GM03348 (cell line): ENCODE measurements at regions not wholly inside any gene's neighbourhood (a gene's known extent, or its start where the extent isn't known, plus 50 kb on each side); places are given as distances from the start of the nearest gene placed in this dataset.
A peak's percentile ranks its signal among the peaks of the same experiment; 100 is the strongest.
"Not testable (repeated sequence)": the region's sequence is repeated elsewhere in the genome, so short reads cannot be mapped to it uniquely, and the experiment has no call there.

Source experiments
- DNase-seq: peaks from one replicate; pipeline ENCODE4 v3.0.0; 2012; ENCODE audit warnings: low spot score

DNA sequence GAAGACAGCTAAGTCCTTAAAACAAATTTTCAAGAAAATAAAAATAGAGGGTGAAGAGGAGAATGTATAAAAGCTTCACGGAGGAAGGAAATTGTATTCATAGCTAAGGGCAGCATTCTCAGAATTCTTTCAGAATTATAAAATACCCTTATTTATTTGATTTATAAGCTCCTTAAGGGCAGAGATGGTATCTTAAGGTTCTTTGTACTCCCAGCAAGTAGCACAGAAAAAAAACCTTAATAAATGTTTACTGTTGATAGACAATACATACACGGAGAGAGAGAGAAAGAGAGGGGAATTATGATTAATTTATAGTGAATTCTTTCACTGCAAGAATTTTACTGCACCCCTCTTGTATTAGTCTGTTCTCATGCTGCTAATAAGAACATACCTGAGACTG is 375.6 kb upstream of the CCDC54 start:
- no peak for DNase-seq

GRCh38 chr3:107005352-107005751 is 371.9 kb upstream of the CCDC54 start:
- DNase-seq, result not testable (repeated sequence)

DNA sequence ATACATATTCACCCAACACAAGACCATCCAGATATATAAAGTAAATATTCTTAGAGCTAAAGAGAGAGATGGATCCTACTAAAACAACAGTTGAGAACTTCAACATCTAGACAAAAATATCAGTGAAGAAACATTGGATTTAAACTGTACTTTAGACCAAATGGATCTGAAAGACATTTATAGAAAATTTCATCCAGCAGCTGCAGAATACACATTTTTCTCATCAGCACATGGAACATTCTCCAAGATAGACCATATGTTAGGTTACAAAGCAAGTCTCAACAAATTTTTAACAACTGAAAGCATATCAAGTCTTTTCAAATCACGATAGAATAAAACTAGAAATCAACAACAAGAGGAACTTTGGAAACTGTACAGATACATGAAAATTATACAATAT is 369.0 kb upstream of the CCDC54 start:
- no peak for DNase-seq

DNA sequence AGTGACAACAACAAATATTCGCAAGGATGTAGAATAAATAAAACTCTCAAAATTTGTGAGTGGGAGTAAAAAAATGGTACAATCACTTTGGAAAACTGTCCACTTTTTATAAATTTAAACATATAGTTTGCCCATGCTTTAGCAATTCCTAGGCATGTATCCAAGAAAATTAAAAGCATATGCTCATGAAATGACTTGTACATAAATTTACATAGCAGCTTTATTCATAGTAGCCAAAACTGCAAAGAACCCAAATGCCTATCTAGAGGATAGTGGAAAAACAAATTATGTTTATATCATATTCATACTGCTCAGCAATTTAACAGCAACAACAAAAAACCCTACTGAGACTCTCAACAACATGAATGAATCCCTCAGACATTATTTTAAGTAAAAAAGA is 363.6 kb upstream of the CCDC54 start:
- DNase-seq, result no peak

- DNase-seq, result peak; percentile 24
Observed at GRCh38 chr3:107024551-107025026, 352.6 kb upstream of the CCDC54 start.

GRCh38 chr3:107025961-107026360 is 351.3 kb upstream of the CCDC54 start:
- DNase-seq, result no peak

GRCh38 chr3:107028086-107028485 is 349.2 kb upstream of the CCDC54 start:
- no peak for DNase-seq

GRCh38 chr3:107028626-107029025 is 348.6 kb upstream of the CCDC54 start:
- DNase-seq, result no peak

DNA sequence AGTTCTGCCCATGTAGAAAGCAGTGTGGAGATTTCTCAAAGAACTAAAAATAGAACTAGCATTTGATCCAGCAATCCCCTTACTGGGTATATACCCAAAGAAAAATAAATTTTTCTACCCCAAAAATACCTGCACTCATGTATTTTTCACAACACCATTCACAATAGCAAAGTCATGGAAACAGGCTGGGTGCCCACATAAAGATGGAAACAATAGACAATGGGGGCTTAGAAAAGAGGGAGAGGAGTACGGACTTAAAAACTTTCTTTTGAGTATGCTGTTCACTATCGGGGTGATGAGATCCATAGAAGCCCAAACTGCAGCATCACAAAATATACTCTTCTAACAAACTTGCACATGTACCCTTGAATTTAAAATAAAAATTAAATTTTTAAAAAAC is 345.1 kb upstream of the CCDC54 start:
- DNase-seq, result no peak

DNA sequence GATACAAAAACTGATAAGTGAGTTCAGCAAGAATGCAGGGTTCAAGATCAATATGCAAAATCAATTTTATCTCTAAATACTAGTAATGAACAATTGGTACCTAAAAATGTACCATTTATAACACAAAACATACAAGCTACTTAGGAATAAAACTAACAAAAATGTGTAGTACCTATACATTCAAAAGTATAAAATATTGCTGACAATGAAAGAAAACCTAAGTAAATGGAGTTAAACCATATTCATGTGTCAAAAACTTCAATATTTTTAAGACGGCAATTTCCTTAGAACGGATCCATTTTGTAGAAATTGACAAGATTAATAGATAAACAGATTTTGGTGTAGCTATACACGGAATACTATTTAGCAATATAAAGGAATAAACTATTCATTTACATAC is 343.1 kb upstream of the CCDC54 start:
- no peak for DNase-seq

GRCh38 chr3:107035176-107035575 is 342.1 kb upstream of the CCDC54 start:
- DNase-seq, result no peak

DNA sequence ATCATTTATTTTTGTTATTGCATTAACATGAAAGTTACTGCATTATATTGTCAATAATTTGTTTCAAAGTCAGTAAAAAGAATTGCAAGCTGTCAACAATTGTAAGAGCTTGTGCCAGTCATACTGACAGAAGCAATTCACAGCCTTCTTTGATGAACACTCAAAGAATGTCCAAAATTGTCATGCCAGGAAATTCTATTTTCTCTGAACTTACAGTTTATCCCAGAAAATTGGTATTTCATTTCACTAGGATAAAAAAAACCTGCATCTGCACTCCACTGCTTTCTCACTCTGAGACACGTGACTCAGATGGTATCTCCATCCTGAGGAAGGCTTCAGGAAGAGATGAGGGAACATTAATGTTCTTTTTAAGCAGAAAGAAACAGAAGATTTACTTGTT is 332.6 kb upstream of the CCDC54 start:
- DNase-seq, result no peak

- no peak for DNase-seq
Observed at GRCh38 chr3:107045791-107046190, 331.4 kb upstream of the CCDC54 start.

GRCh38 chr3:107055181-107055942 is 321.9 kb upstream of the CCDC54 start:
- DNase-seq, result no peak

DNA sequence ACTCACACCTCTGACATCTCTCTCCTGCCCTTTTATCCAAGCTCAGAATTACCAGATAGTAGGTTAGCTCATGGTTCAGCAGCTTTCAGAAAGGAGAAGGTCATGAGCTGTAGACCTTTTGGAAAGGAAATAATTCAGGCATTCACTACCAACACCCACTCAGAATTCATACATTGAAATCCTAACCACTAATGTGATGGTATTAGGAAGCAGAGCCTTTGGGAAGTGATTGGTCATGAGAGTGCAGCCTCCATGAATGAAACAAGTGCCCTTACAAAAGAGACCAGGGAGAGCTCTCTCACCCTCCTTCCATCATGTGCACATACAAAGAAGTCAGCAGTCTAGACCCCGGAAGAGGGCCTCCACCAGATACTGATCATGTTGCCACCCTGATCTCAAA is 315.8 kb upstream of the CCDC54 start:
- DNase-seq, result no peak

GRCh38 chr3:107062310-107062709 is 314.9 kb upstream of the CCDC54 start:
- DNase-seq, result no peak

DNA sequence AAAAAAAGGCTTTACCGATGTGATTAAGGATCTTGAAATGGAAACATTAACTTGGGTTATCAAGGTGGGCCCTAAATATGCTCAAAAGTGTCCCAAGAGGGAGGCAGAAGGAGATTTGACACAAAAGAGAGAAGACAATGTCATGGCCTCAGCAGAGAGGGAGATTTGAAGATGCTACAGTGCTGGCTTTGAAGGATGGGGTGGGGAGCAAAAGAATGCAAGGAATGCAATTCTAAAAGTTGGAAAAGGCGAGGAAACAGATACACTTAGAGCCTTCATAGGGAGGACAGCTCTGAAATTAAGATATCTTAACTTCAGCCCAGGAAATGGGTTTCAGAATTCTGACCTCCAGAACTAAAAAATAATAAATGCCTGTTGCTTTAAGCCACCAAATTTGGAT is 314.5 kb upstream of the CCDC54 start:
- DNase-seq, result peak; percentile 34

- DNase-seq, result no peak
Observed at GRCh38 chr3:107063351-107063750, 313.9 kb upstream of the CCDC54 start.

DNA sequence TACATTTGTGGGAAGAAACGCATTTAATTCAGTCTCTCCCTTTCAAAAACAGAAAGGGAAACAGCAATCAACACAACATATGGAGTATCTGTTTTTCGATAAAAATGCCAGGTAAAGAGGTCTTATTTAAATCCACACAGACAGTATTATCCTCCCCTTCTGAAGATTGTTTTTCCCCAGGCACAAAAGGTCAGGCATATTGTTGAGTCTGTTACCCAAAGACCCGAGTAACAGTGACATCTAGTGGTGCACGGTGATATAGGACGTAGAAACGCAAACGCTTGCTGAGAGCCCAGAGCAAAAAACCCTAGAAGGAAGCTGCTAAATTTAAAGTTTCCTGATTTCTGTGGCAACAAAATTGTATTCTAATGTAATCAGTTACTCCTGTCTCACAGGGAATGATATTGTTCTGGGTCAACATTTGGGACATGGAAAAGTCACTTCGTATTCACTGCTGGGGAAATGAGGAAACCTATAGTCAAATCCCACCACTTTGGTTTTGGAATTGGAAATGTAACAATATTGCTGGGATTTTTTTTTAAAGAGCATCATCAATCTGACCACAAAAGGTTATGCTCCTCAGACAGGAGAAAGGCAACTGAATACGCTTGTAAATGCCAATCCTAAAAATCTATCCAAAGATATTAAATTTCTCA is 312.7 kb upstream of the CCDC54 start:
- DNase-seq, result peak; percentile 74

GRCh38 chr3:107065094-107065861 is 312.0 kb upstream of the CCDC54 start:
- no peak for DNase-seq

- DNase-seq, result no peak
Observed at GRCh38 chr3:107067421-107067820, 309.8 kb upstream of the CCDC54 start.

GRCh38 chr3:107068980-107069379 is 308.3 kb upstream of the CCDC54 start:
- peak; percentile 80 for DNase-seq

GRCh38 chr3:107076946-107077345 is 300.3 kb upstream of the CCDC54 start:
- no peak for DNase-seq
